ENCODE measurements at regions not wholly inside any gene's neighbourhood (a gene's known extent, or its start where the extent isn't known, plus 50 kb on each side); places are given as distances from the start of the nearest gene placed in this dataset.

DNA sequence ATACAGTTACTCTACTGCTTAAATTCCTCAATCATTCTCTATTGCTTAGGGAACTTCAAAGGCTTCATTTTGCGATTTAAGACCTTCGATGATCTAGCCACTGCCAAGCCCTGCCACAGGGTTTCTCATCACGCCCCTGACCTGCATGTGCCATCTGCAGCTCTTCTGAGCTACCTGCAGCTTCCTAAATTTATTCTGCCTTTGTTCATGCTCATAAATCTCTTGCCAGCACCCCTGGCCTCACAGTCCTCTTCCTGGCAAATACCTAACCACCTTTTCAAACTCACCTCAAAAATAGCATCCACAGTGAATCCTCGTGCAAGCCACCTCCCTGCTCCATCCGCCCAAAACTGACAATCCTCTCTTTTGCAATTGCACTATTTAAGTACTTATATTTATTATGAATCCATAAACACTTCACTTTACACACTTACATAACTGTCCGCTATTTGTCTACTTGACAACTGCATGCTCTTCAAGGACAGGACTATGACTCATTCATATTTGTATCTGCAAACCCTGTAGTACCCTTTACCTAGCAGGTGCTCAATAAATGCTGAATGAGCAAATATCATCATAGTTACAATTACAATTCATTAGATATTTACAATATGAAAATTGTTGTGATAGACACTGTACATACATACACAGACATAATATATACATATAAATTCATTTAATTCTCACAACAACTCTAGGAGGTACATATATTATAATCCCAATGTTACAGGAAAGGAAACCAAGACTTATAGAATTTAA, 280.0 kb upstream of the RASGEF1B start:
- H3K27ac ChIP-seq: no peak overlapping the region

DNA sequence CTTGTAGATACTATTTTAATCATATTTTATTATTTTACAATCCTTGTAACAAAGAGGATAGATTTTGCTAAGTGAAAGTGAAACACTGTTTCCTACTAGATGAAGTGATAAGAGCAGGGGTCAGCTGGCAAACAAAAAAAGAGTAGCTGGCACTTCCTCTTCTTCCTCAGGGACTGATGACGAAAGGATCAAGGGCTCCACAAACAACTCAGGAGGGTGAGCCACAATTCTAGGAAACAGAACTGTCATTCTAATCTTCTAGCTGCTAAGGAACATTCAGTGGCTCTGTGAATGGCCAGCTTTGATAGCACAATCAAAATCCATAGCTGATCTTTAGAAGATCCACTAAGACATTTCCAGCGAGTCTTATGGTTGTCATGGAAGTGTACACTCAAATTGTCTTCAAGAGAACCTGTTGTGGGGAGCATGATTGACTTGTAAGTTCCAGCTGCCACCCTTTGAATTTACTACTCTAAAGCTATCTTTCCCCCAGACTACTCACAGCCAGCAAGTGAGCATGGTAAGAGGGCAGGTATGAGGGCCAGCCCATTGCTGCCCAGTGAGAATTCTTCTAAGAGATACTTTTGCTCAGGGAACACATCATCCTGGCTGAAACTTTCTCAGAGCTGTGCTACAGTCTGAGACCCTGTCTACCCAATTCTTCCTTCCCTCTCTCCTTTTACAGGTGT, 275.7 kb upstream of the RASGEF1B start:
- H3K27ac ChIP-seq: no peak overlapping the region
- H3K27me3 ChIP-seq: no peaks in the 10 kb centered on the region
- DNase-seq: no peak
- H3K4me1 ChIP-seq: peaks cover 0 to 7% (median 0%) of the 10 kb centered on the region in 3 donors
- H3K36me3 ChIP-seq: no peaks in the 10 kb centered on the region
- no peak overlapping the region for H3K4me3 ChIP-seq
- 51 to 71% methylated on average over 2 of the region's 2 CpGs for WGBS, 2 donors
- TF ChIP-seq POLR2A (IDR thresholded peaks at IDR 0.05): no peak
- TF ChIP-seq, protein P1, sequence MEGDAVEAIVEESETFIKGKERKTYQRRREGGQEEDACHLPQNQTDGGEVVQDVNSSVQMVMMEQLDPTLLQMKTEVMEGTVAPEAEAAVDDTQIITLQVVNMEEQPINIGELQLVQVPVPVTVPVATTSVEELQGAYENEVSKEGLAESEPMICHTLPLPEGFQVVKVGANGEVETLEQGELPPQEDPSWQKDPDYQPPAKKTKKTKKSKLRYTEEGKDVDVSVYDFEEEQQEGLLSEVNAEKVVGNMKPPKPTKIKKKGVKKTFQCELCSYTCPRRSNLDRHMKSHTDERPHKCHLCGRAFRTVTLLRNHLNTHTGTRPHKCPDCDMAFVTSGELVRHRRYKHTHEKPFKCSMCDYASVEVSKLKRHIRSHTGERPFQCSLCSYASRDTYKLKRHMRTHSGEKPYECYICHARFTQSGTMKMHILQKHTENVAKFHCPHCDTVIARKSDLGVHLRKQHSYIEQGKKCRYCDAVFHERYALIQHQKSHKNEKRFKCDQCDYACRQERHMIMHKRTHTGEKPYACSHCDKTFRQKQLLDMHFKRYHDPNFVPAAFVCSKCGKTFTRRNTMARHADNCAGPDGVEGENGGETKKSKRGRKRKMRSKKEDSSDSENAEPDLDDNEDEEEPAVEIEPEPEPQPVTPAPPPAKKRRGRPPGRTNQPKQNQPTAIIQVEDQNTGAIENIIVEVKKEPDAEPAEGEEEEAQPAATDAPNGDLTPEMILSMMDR (IDR thresholded peaks at IDR 0.05): no peak
- H3K9me3 ChIP-seq: no peaks in the 10 kb centered on the region
- intact Hi-C loops (cut with DNase I): no loop called here

More for the DNA sequence above, 280.0 kb upstream of the RASGEF1B start:
- TF ChIP-seq POLR2A (IDR thresholded peaks at IDR 0.05): no peak
- TF ChIP-seq, protein P1 (IDR thresholded peaks at IDR 0.05): no peak
- intact Hi-C loops (cut with DNase I): no loop called here
- DNase-seq: no peak
- Histone ChIP-seq H3K4me1 (no peaks in the 10 kb centered on the region), H3K9me3 (no peaks in the 10 kb centered on the region), H3K36me3 (no peaks in the 10 kb centered on the region), H3K4me3 (no peak overlapping the region), H3K27me3 (no peaks in the 10 kb centered on the region)
- WGBS, 2 donors: 90 to 91% methylated on average over 6 of the region's 6 CpGs

GRCh38 chr4:81746773-81747172, 275.1 kb upstream of the RASGEF1B start:
- Histone ChIP-seq H3K27ac (no peak overlapping the region), H3K36me3 (no peaks in the 10 kb centered on the region), H3K9me3 (no peaks in the 10 kb centered on the region), H3K4me1 (peaks cover 0 to 7% (median 0%) of the 10 kb centered on the region in 3 donors), H3K4me3 (no peak overlapping the region), H3K27me3 (no peaks in the 10 kb centered on the region)
- WGBS, 2 donors: 83 to 91% methylated on average over 1 of the region's 1 CpG
- intact Hi-C loops (cut with DNase I): no loop called here
- no peak for DNase-seq
- TF ChIP-seq POLR2A (IDR thresholded peaks at IDR 0.05): no peak
- TF ChIP-seq, protein P1 (IDR thresholded peaks at IDR 0.05): no peak

DNA sequence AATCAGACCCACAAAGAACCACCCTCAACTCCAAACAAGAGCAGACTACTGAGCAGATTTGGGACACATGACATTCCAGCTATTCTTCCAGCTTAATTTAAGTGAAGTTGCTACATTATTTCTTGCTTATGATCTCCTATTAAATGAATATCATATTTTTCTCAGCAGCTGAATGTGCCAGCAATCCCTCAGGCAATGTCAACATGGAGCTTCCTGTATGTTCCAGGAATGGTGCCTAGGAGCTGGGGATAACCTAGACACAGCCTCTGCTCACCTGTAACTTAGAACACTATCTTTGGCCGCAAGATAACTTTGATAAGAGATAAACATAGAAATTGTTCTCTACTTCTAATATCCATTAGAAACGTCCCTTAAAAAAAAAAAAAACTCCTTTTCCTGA, 274.4 kb upstream of the RASGEF1B start:
- H3K27ac ChIP-seq: no peak overlapping the region
- no peaks in the 10 kb centered on the region for H3K9me3 ChIP-seq
- no peak for DNase-seq
- no peaks in the 10 kb centered on the region for H3K27me3 ChIP-seq
- TF ChIP-seq, protein P1 (IDR thresholded peaks at IDR 0.05): no peak
- intact Hi-C loops (cut with DNase I): no loop called here
- WGBS, 2 donors: 66 to 68% methylated on average over 2 of the region's 2 CpGs
- H3K4me1 ChIP-seq: peaks cover 0 to 7% (median 0%) of the 10 kb centered on the region in 3 donors
- no peaks in the 10 kb centered on the region for H3K36me3 ChIP-seq
- no peak overlapping the region for H3K4me3 ChIP-seq

DNA sequence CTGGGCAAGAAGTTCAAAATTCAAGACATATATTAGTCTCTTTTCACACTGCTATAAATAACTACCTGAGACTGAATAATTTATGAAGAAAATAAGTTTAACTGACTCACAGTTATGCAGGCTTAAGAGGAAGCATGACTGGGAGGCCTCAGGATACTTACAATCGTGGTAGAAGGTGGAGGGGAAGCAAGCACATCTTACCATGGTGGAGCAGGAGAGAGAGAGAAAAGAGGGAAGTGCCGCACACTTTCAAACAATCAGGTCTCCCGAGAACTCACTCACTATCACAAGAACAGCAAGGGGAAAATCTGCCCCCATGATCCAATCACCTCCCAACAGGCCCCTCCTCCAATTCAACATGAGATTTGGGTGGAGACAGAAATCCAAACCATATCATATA, 273.3 kb upstream of the RASGEF1B start:
- intact Hi-C loops (cut with DNase I): no loop called here
- WGBS, 2 donors: 50 to 64% methylated on average over 3 of the region's 3 CpGs
- Histone ChIP-seq H3K9me3 (no peaks in the 10 kb centered on the region), H3K4me1 (peaks cover 0 to 7% (median 0%) of the 10 kb centered on the region in 3 donors), H3K36me3 (no peaks in the 10 kb centered on the region), H3K4me3 (no peak overlapping the region), H3K27me3 (no peaks in the 10 kb centered on the region), H3K27ac (no peak overlapping the region)
- DNase-seq: no peak
- TF ChIP-seq, protein P1 (IDR thresholded peaks at IDR 0.05): no peak
- TF ChIP-seq POLR2A (IDR thresholded peaks at IDR 0.05): no peak

Measured in esophagus squamous epithelium (tissue), 5 donors.